ENCODE measurements at regions not wholly inside any gene's neighbourhood (a gene's known extent, or its start where the extent isn't known, plus 50 kb on each side); places are given as distances from the start of the nearest gene placed in this dataset.

GRCh38 chr12:75655315-75655806 is 144.0 kb upstream of the KRR1 start:
- Histone ChIP-seq H3K9ac (no peak overlapping the region), H3K79me2 (no peaks in the 10 kb centered on the region), H3K36me3 (ENCODE audit: control insufficient read depth, insufficient read depth, low read length) (no peaks in the 10 kb centered on the region), H3K27me3 (ENCODE audit: control insufficient read depth, insufficient read depth, low read length) (no peaks in the 10 kb centered on the region), H2AFZ (no peak overlapping the region), H3K27ac (no peak overlapping the region), H3K4me2 (ENCODE audit: low read length) (no peak overlapping the region), H3K4me1 (no peaks in the 10 kb centered on the region), H3K9me3 (ENCODE audit: control insufficient read depth, low read length) (no peaks in the 10 kb centered on the region), H3K4me3 (ENCODE audit: low read depth, low read length) (no peak overlapping the region)
- TF ChIP-seq CTCF (IDR thresholded peaks at IDR 0.05): no peak

- Histone ChIP-seq H3K27me3 (ENCODE audit: control insufficient read depth, insufficient read depth, low read length) (no peaks in the 10 kb centered on the region), H3K27ac (no peak overlapping the region), H3K4me2 (ENCODE audit: low read length) (no peak overlapping the region), H2AFZ (no peak overlapping the region), H3K9ac (no peak overlapping the region), H3K79me2 (no peaks in the 10 kb centered on the region), H3K36me3 (ENCODE audit: control insufficient read depth, insufficient read depth, low read length) (no peaks in the 10 kb centered on the region), H3K9me3 (ENCODE audit: control insufficient read depth, low read length) (peaks cover 3% of the 10 kb centered on the region), H3K4me3 (ENCODE audit: low read depth, low read length) (no peak overlapping the region), H3K4me1 (no peaks in the 10 kb centered on the region)
- TF ChIP-seq CTCF (IDR thresholded peaks at IDR 0.05): no peak
Measured at GRCh38 chr12:75651342-75651695, 139.9 kb upstream of the KRR1 start.

- no peak overlapping the region for H3K4me3 ChIP-seq (ENCODE audit: low read depth, low read length)
- no peaks in the 10 kb centered on the region for H3K79me2 ChIP-seq
- no peak overlapping the region for H3K9ac ChIP-seq
- TF ChIP-seq CTCF (IDR thresholded peaks at IDR 0.05): no peak
- H3K27me3 ChIP-seq (ENCODE audit: control insufficient read depth, insufficient read depth, low read length): no peaks in the 10 kb centered on the region
- H3K4me2 ChIP-seq (ENCODE audit: low read length): no peak overlapping the region
- H3K9me3 ChIP-seq (ENCODE audit: control insufficient read depth, low read length): peaks cover 3% of the 10 kb centered on the region
- no peak overlapping the region for H3K27ac ChIP-seq
- no peaks in the 10 kb centered on the region for H3K36me3 ChIP-seq (ENCODE audit: control insufficient read depth, insufficient read depth, low read length)
- H2AFZ ChIP-seq: no peak overlapping the region
- no peaks in the 10 kb centered on the region for H3K4me1 ChIP-seq
Measured at GRCh38 chr12:75650595-75651341, 139.4 kb upstream of the KRR1 start.

GRCh38 chr12:75650100-75650499 is 138.7 kb upstream of the KRR1 start:
- H3K27ac ChIP-seq: no peak overlapping the region
- no peaks in the 10 kb centered on the region for H3K4me1 ChIP-seq
- TF ChIP-seq CTCF (IDR thresholded peaks at IDR 0.05): no peak
- no peaks in the 10 kb centered on the region for H3K79me2 ChIP-seq
- no peak overlapping the region for H3K9ac ChIP-seq
- H3K36me3 ChIP-seq (ENCODE audit: control insufficient read depth, insufficient read depth, low read length): no peaks in the 10 kb centered on the region
- no peak overlapping the region for H3K4me2 ChIP-seq (ENCODE audit: low read length)
- no peak overlapping the region for H2AFZ ChIP-seq
- H3K27me3 ChIP-seq (ENCODE audit: control insufficient read depth, insufficient read depth, low read length): no peaks in the 10 kb centered on the region
- no peak overlapping the region for H3K4me3 ChIP-seq (ENCODE audit: low read depth, low read length)
- H3K9me3 ChIP-seq (ENCODE audit: control insufficient read depth, low read length): peaks cover 3% of the 10 kb centered on the region

- no peak for TF ChIP-seq CTCF (IDR thresholded peaks at IDR 0.05)
- H3K27me3 ChIP-seq (ENCODE audit: control insufficient read depth, insufficient read depth, low read length): no peaks in the 10 kb centered on the region
Measured at GRCh38 chr12:75648856-75649255, 137.4 kb upstream of the KRR1 start.

More at GRCh38 chr12:75648856-75649255, 137.4 kb upstream of the KRR1 start:
- H3K27ac ChIP-seq: no peak overlapping the region
- no peak overlapping the region for H3K4me2 ChIP-seq (ENCODE audit: low read length)
- H3K36me3 ChIP-seq (ENCODE audit: control insufficient read depth, insufficient read depth, low read length): no peaks in the 10 kb centered on the region
- peaks cover 3% of the 10 kb centered on the region for H3K9me3 ChIP-seq (ENCODE audit: control insufficient read depth, low read length)
- no peak overlapping the region for H2AFZ ChIP-seq
- no peak overlapping the region for H3K9ac ChIP-seq
- no peaks in the 10 kb centered on the region for H3K4me1 ChIP-seq
- no peak overlapping the region for H3K4me3 ChIP-seq (ENCODE audit: low read depth, low read length)
- H3K79me2 ChIP-seq: no peaks in the 10 kb centered on the region
